ENCODE measurements at regions not wholly inside any gene's neighbourhood (a gene's known extent, or its start where the extent isn't known, plus 50 kb on each side); places are given as distances from the start of the nearest gene placed in this dataset.

DNA sequence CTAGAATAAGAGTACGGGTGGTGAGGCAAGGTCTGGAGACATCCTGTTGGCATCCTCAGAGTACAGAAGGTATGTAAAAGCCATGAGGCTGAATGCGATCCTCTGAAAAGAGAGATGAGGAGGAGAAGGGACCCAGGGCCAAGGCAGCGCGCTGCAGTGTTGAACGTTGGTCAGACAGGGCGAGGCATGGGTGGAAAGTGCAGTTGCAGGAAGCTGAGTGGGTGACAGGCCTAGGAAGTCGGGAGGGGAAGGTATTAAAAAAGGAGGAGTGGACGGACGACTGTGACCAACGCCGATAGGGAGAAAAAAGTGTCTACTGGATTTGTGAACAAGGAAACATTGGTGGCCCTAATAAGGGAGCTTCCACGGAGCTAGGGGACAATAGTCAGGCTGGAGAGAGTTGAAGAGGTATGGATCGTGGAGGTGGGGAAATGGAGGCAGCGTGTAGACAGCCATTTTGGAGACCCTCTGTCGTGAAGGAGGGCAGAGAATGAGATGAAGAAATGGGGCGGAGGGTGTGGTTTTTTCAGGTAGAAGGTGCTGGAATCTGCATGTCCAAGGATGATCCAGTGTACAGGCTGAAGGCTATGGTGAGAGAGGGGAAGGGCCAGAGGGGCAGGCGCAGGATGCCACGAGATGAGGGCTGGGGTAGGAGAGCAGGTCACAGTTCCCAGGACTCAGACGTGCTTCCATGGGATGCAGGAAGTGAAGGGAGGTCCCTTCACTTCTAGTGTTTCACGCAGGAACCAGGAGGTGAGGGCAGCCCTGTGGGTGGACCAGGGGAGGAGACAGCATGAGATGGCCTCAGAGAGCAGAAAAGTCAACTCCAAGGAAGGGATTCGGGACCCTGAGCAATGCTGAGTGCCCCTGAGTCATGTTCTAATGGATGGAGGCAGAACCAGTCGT, 115.9 kb downstream of the ASB7 start:
- Histone ChIP-seq H3K27ac (ENCODE audit: low read depth, low read length) (no peak overlapping the region), H3K9ac (ENCODE audit: low read length in 5 of 5) (no peak overlapping the region), H3K9me3 (ENCODE audit: control insufficient read depth in 5 of 5, low read length in 5 of 5) (no peaks in the 10 kb centered on the region), H3K4me3 (ENCODE audit: low read depth in 1 of 5, low read length in 5 of 5) (no peak overlapping the region), H3K4me1 (ENCODE audit: control insufficient read depth in 5 of 5, insufficient read depth in 5 of 5, low read length in 5 of 5) (peaks cover 2 to 28% (median 16%) of the 10 kb centered on the region in 5 donors), H3K36me3 (ENCODE audit: control insufficient read depth in 5 of 5, insufficient read depth in 5 of 5, low read length in 5 of 5) (no peaks in the 10 kb centered on the region), H3K27me3 (ENCODE audit: control insufficient read depth in 5 of 5, insufficient read depth in 4 of 5, low read length in 5 of 5) (peaks cover 0 to 7% (median 0%) of the 10 kb centered on the region in 5 donors)

DNA sequence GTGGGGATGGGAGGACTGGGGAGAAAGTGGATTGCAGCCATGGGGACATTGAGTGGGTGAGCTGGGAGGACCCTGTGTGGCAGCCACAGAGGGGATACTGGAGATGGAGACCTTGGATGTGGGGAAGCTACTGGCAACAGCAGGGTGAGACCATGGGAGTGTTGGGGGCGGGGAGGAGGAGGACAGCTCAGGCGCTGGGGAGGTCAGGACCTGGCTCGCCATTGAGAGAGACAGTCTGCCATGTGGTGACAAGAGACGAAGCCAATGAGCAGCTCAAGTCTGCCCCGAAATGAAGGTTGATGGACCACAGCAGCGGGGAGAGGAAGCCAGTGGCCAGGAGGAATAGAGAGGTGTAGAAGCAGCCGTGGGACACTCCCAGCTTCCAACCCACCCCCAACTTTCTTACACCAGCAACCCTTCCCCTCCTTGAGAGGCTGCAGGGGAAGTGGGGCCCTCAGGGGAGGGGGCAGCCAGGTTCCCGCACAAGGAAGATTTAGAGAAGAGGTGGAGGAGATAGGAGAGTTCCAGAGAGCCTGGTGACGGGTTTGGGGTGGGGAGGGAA, 118.1 kb downstream of the ASB7 start:
- no peaks in the 10 kb centered on the region for H3K36me3 ChIP-seq (ENCODE audit: control insufficient read depth in 5 of 5, insufficient read depth in 5 of 5, low read length in 5 of 5)
- H3K27ac ChIP-seq (ENCODE audit: low read depth, low read length) = peak overlapping the region; percentile 33
- no peak overlapping the region for H3K4me3 ChIP-seq (ENCODE audit: low read depth in 1 of 5, low read length in 5 of 5)

DNA sequence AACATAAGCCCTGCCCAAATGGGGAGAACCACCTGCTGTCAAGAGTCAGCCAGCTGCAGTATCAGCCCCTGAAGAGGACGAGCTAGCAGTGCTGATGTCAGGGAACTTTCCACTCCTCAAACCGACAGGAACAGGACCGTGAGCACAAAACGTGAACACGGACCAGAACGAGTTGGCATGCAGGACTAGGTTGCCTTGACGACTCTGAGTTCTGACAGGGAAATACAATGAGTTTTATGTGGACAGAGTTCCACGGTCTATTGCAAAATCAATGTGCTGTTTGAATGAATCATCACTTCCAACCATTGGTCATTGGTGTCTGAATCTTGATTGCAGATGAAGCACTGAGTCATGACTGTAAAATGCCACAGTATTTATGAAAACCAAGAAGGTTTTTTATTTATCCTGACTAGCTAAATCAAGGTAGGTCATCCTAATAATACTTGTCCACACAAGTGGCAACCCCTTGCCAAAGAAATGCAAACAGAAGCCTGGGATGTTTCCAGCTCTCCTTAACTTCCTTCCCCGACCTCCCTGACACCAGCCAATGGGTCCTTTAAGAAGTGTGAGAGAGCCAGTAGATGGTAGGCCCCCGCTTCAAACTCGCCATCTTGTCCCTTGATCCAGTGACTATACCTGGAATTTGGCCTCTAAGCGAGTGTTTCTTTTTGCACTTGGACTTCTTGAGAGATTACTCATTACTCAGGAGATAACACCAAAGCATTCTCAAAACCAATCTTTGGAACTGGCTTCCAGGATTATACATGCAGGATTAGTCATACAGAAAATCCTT, 119.6 kb downstream of the ASB7 start:
- Histone ChIP-seq H3K9ac (ENCODE audit: low read length in 5 of 5) (peak overlapping the region in 1 of 5 donors; percentile 2), H3K4me3 (ENCODE audit: low read depth in 1 of 5, low read length in 5 of 5) (no peak overlapping the region), H3K9me3 (ENCODE audit: control insufficient read depth in 5 of 5, low read length in 5 of 5) (no peaks in the 10 kb centered on the region), H3K36me3 (ENCODE audit: control insufficient read depth in 5 of 5, insufficient read depth in 5 of 5, low read length in 5 of 5) (no peaks in the 10 kb centered on the region), H3K4me1 (ENCODE audit: control insufficient read depth in 5 of 5, insufficient read depth in 5 of 5, low read length in 5 of 5) (peaks cover 6 to 29% (median 15%) of the 10 kb centered on the region in 5 donors), H3K27me3 (ENCODE audit: control insufficient read depth in 5 of 5, insufficient read depth in 4 of 5, low read length in 5 of 5) (peaks cover 0 to 7% (median 0%) of the 10 kb centered on the region in 5 donors), H3K27ac (ENCODE audit: low read depth, low read length) (peak overlapping the region; percentile 81)

More for the DNA sequence above, 118.1 kb downstream of the ASB7 start:
- Histone ChIP-seq H3K9ac (ENCODE audit: low read length in 5 of 5) (no peak overlapping the region), H3K4me1 (ENCODE audit: control insufficient read depth in 5 of 5, insufficient read depth in 5 of 5, low read length in 5 of 5) (peaks cover 6 to 28% (median 16%) of the 10 kb centered on the region in 5 donors), H3K9me3 (ENCODE audit: control insufficient read depth in 5 of 5, low read length in 5 of 5) (no peaks in the 10 kb centered on the region), H3K27me3 (ENCODE audit: control insufficient read depth in 5 of 5, insufficient read depth in 4 of 5, low read length in 5 of 5) (peaks cover 0 to 7% (median 0%) of the 10 kb centered on the region in 5 donors)

DNA sequence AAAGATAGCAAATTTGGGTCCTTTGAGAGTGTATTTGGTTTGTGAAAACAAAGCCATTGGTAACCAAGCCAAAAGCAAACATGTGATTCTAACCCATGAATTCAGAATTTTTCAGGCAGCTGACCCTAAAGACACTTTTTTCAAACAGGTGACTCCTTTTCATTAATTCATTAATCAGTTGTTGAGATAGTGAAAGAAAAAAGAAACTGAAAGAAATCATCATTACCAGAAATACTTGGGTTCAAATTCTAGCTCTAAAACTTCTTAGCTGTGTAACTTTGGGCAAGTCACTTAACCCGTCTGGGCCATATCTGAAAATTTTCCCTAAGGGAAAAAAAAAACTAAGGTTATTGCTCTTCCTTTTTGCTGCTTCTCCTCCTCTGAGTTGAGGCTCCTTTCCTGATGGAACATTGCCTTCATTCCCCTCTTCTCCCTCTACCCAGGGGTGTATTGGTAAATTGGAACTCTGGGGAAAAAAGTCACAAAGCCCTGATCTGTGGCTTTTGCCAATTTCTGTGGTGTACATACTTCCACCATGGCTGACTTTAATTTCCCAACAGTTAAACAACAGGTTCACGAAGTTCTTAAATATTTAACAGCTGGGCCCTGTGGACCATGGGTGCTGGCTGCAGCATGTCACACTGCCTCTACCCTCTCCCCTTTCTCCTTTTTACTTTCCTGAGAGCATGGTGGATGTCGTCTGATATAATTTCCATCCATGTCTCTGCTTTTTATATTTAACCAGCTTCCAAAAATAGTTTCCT, 120.3 kb downstream of the ASB7 start:
- H3K27me3 ChIP-seq (ENCODE audit: control insufficient read depth in 5 of 5, insufficient read depth in 4 of 5, low read length in 5 of 5) = peaks cover 0 to 7% (median 0%) of the 10 kb centered on the region in 5 donors
- H3K27ac ChIP-seq (ENCODE audit: low read depth, low read length) = peak overlapping the region; percentile 81
- H3K9me3 ChIP-seq (ENCODE audit: control insufficient read depth in 5 of 5, low read length in 5 of 5) = no peaks in the 10 kb centered on the region
- H3K36me3 ChIP-seq (ENCODE audit: control insufficient read depth in 5 of 5, insufficient read depth in 5 of 5, low read length in 5 of 5) = no peaks in the 10 kb centered on the region
- no peak overlapping the region for H3K4me3 ChIP-seq (ENCODE audit: low read depth in 1 of 5, low read length in 5 of 5)
- H3K9ac ChIP-seq (ENCODE audit: low read length in 5 of 5) = no peak overlapping the region
- peaks cover 6 to 29% (median 15%) of the 10 kb centered on the region in 5 donors for H3K4me1 ChIP-seq (ENCODE audit: control insufficient read depth in 5 of 5, insufficient read depth in 5 of 5, low read length in 5 of 5)

DNA sequence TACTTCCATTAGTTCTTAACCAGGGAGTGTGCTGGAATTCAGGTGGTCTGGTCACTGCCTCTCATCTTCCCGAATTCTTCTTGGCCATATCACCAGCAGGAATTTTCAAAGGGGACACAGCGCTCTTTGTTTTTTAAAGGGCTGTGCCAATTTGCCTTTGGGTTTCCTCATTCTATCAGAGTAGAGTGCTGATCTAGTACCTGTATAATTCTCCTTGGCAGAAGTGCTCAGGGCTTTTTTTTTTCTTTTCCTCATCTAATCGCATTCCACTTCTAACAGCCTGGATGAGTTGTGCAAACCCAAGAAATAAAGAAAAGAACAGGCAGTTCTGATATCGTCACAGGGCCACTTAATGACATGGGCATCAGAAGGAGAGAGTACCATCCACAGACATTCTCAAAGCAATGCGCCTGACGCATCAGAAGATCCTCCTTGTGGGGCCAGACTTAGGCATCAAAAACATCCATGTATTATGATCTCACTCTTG, 121.0 kb downstream of the ASB7 start:
- no peak overlapping the region for H3K9ac ChIP-seq (ENCODE audit: low read length in 5 of 5)
- no peaks in the 10 kb centered on the region for H3K36me3 ChIP-seq (ENCODE audit: control insufficient read depth in 5 of 5, insufficient read depth in 5 of 5, low read length in 5 of 5)
- H3K4me1 ChIP-seq (ENCODE audit: control insufficient read depth in 5 of 5, insufficient read depth in 5 of 5, low read length in 5 of 5) = peaks cover 6 to 29% (median 15%) of the 10 kb centered on the region in 5 donors
- no peaks in the 10 kb centered on the region for H3K9me3 ChIP-seq (ENCODE audit: control insufficient read depth in 5 of 5, low read length in 5 of 5)
- H3K4me3 ChIP-seq (ENCODE audit: low read depth in 1 of 5, low read length in 5 of 5) = no peak overlapping the region
- H3K27me3 ChIP-seq (ENCODE audit: control insufficient read depth in 5 of 5, insufficient read depth in 4 of 5, low read length in 5 of 5) = peaks cover 0 to 7% (median 0%) of the 10 kb centered on the region in 5 donors
- H3K27ac ChIP-seq (ENCODE audit: low read depth, low read length) = peak overlapping the region; percentile 81

DNA sequence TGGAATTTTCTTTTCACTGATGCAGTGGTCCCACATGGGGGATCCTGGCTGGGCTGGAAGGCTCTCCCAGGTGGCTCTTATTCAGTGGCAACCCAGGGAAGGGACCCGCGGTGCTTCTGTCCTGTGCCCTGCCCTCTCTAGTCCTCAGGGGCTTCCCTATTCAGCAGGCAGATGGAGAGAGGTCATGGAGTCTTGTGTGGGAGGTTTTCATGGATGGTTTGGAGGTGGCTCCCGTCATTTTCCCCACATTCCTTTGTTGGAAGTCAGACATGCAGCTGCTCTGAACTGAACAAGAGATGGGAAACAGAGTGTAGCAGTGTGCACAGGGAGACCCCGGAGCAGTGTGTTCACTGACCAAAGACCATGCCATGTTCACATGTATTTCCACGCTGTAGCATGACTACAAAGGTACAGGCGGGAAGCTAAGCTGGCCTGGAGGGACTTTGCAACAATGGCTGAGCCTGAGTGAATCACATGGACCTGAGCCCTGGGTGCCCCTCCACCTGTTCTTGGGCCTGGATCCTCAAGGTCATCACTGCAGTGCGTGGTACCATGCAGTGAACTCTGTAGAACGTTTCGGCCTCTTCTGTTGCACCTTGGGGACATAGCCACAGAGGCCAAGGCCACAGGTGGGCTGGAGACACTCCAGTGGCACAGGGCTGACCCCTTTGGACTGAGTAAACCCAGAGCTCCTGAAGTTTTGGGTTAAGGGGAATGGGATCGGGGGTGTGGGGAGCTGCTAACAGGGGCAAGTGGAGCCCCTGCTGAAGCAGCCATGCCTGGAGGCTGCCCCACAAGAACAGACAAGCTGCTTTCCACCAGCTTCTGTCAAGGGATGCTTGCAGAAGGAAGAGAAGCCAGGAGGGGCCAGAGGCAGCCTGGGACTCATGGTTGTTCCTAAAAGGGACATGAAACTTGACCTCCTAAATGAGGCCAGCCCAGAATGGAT, 123.0 kb downstream of the ASB7 start:
- Histone ChIP-seq H3K4me1 (ENCODE audit: control insufficient read depth in 5 of 5, insufficient read depth in 5 of 5, low read length in 5 of 5) (peaks cover 6 to 29% (median 15%) of the 10 kb centered on the region in 5 donors), H3K4me3 (ENCODE audit: low read depth in 1 of 5, low read length in 5 of 5) (no peak overlapping the region)

DNA sequence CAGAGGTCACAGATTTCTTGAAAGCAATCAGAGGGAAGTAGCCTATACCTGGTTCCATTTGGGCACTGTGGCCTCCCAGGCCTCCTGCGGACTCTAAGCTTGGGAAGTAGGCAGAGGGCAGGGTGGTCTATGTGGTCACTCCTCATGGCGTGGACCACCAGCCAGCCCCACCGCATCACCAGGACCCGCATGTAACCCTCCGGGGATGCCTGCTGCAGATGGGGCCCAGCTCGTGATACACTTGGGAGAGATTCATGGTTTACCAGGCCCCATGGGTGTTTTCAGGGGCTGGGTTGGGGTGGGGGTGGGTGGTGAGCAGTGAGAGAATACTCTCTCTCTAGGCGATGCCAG, 123.7 kb downstream of the ASB7 start:
- H3K9ac ChIP-seq (ENCODE audit: low read length in 5 of 5) = no peak overlapping the region

More for the DNA sequence above, 123.0 kb downstream of the ASB7 start:
- Histone ChIP-seq H3K36me3 (ENCODE audit: control insufficient read depth in 5 of 5, insufficient read depth in 5 of 5, low read length in 5 of 5) (no peaks in the 10 kb centered on the region), H3K9me3 (ENCODE audit: control insufficient read depth in 5 of 5, low read length in 5 of 5) (no peaks in the 10 kb centered on the region), H3K27ac (ENCODE audit: low read depth, low read length) (no peak overlapping the region), H3K27me3 (ENCODE audit: control insufficient read depth in 5 of 5, insufficient read depth in 4 of 5, low read length in 5 of 5) (peaks cover 0 to 6% (median 2%) of the 10 kb centered on the region in 5 donors), H3K9ac (ENCODE audit: low read length in 5 of 5) (no peak overlapping the region)

DNA sequence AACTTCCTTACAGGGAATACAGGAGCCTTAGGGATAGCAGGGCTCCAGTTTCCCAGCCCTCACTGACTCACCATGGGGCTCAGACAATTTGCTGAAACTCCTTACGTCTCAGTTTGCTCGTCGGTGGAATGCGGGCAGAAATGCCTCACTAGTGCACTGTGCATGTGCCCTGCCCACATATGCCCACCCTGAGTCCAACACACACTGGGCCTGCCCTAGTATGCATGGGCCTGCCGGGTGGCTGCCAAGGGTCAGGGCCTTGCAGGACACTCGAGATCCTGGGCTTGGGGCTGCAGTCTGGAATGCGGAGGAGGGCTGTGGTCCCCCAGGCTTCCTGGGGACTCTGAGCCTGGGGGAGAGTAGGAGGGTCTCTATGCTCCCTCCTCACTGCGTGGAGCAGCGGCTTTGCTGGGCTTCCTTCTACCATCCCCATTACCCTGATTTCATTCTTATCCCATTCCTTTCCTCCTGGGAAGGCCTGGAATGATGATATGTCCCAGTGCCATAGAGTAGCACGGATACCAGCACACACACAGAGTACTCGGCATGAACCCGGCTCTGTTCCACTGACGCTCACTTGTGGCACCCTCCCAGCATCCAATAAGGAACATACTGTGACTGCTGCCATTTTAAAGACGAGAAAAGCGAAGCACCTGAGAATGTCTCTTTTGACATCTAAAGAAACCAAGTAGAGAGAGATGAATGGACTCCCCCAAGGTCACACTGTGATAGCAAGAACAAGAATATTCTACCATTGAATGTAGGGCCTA, 124.2 kb downstream of the ASB7 start:
- Histone ChIP-seq H3K4me3 (ENCODE audit: low read depth in 1 of 5, low read length in 5 of 5) (no peak overlapping the region), H3K4me1 (ENCODE audit: control insufficient read depth in 5 of 5, insufficient read depth in 5 of 5, low read length in 5 of 5) (peaks cover 6 to 18% (median 15%) of the 10 kb centered on the region in 5 donors), H3K9me3 (ENCODE audit: control insufficient read depth in 5 of 5, low read length in 5 of 5) (no peaks in the 10 kb centered on the region), H3K36me3 (ENCODE audit: control insufficient read depth in 5 of 5, insufficient read depth in 5 of 5, low read length in 5 of 5) (no peaks in the 10 kb centered on the region), H3K9ac (ENCODE audit: low read length in 5 of 5) (no peak overlapping the region), H3K27me3 (ENCODE audit: control insufficient read depth in 5 of 5, insufficient read depth in 4 of 5, low read length in 5 of 5) (peaks cover 0 to 6% (median 0%) of the 10 kb centered on the region in 5 donors), H3K27ac (ENCODE audit: low read depth, low read length) (no peak overlapping the region)

More for the DNA sequence above, 123.7 kb downstream of the ASB7 start:
- Histone ChIP-seq H3K9me3 (ENCODE audit: control insufficient read depth in 5 of 5, low read length in 5 of 5) (no peaks in the 10 kb centered on the region), H3K4me1 (ENCODE audit: control insufficient read depth in 5 of 5, insufficient read depth in 5 of 5, low read length in 5 of 5) (peaks cover 6 to 23% (median 15%) of the 10 kb centered on the region in 5 donors), H3K4me3 (ENCODE audit: low read depth in 1 of 5, low read length in 5 of 5) (no peak overlapping the region), H3K27ac (ENCODE audit: low read depth, low read length) (no peak overlapping the region), H3K36me3 (ENCODE audit: control insufficient read depth in 5 of 5, insufficient read depth in 5 of 5, low read length in 5 of 5) (no peaks in the 10 kb centered on the region), H3K27me3 (ENCODE audit: control insufficient read depth in 5 of 5, insufficient read depth in 4 of 5, low read length in 5 of 5) (peaks cover 0 to 6% (median 0%) of the 10 kb centered on the region in 5 donors)

Measured in subcutaneous abdominal adipose tissue (tissue), 5 donors.